Activated T-helper 2 cell treated with anti-CD3 and anti-CD28 coated beads, Interferon-gamma antibody, Interleukin-2, Interleukin-4, amounts not matched to agents 10 μg/mL and 5 μg/mL and 100 μg/mL, durations not matched to agents 14 hours and 24 hours and 36 hours (primary cell): ENCODE measurements at regions not wholly inside any gene's neighbourhood (a gene's known extent, or its start where the extent isn't known, plus 50 kb on each side); places are given as distances from the start of the nearest gene placed in this dataset.
"Not testable (repeated sequence)": the region's sequence is repeated elsewhere in the genome, so short reads cannot be mapped to it uniquely, and the experiment has no call there.

Experiments
- DNase-seq: peaks from one replicate; pipeline ENCODE4 v3.0.0; 2021; ENCODE audit warnings: low spot score
- H3K27ac Mint-ChIP-seq: one replicate; pipeline ENCODE4 v1.8.0; 2021; ENCODE audit warnings: mixed read lengths
- H3K27me3 Mint-ChIP-seq: one replicate; pipeline ENCODE4 v1.8.0; 2021; ENCODE audit warnings: low read depth, mixed read lengths
- H3K36me3 Mint-ChIP-seq: one replicate; pipeline ENCODE4 v1.8.0; 2021; ENCODE audit warnings: low read depth, mixed read lengths
- H3K4me1 Mint-ChIP-seq: one replicate; pipeline ENCODE4 v1.8.0; 2021; ENCODE audit warnings: low read depth, mixed read lengths
- H3K4me3 Mint-ChIP-seq: one replicate; pipeline ENCODE4 v1.8.0; 2021; ENCODE audit warnings: low read depth, mild to moderate bottlenecking, moderate library complexity, mixed read lengths
- H3K9me3 Mint-ChIP-seq: one replicate; pipeline ENCODE4 v1.8.0; 2021; ENCODE audit warnings: mixed read lengths
- intact Hi-C: fragments of 100-400 bp; cut with micrococcal nuclease; formaldehyde crosslinking; loops from one replicate; pipeline ENCODE4 v1.15.1; 2023

- Mint-ChIP-seq H3K4me1 (peaks cover 5% of the 10 kb centered on the region), H3K36me3 (peaks cover 6% of the 10 kb centered on the region), H3K27ac (no peak overlapping the region), H3K9me3 (peaks cover 16% of the 10 kb centered on the region), H3K27me3 (no peaks in the 10 kb centered on the region), H3K4me3 (no peak overlapping the region)
- DNase-seq, result no peak
- intact Hi-C loops, result no loop called here
These were observed 85.6 kb upstream of the CCND2 start for GRCh38 chr12:4187916-4188315.

GRCh38 chr12:4187315-4187714, 86.2 kb upstream of the CCND2 start:
- H3K27me3 Mint-ChIP-seq, intact Hi-C loops: not testable (repeated sequence)
- peaks cover 22% of the 10 kb centered on the region for H3K9me3 Mint-ChIP-seq

GRCh38 chr12:4178424-4179170, 95.0 kb upstream of the CCND2 start:
- peak overlapping the region; percentile 11 for H3K4me3 Mint-ChIP-seq
- peaks cover 22% of the 10 kb centered on the region for H3K9me3 Mint-ChIP-seq
- intact Hi-C loops, result loop anchor here (1.0 to 2.0 kb wide), 7 partner anchors 13 to 94 kb away; no protein-coding TSS in a partner anchor

More at GRCh38 chr12:4187315-4187714, 86.2 kb upstream of the CCND2 start:
- not testable (repeated sequence) for H3K27ac Mint-ChIP-seq, H3K4me1 Mint-ChIP-seq, H3K4me3 Mint-ChIP-seq, H3K36me3 Mint-ChIP-seq, DNase-seq

GRCh38 chr12:4177262-4177661, 96.3 kb upstream of the CCND2 start:
- Mint-ChIP-seq H3K27ac (peak overlapping the region; percentile 77), H3K36me3 (peaks cover 6% of the 10 kb centered on the region), H3K9me3 (peaks cover 11% of the 10 kb centered on the region), H3K27me3 (no peaks in the 10 kb centered on the region), H3K4me3 (no peak overlapping the region), H3K4me1 (peaks cover 35% of the 10 kb centered on the region)
- no peak for DNase-seq
- intact Hi-C loops, result no loop called here

More at GRCh38 chr12:4178424-4179170, 95.0 kb upstream of the CCND2 start:
- no peak for DNase-seq
- H3K27ac Mint-ChIP-seq, result peak overlapping the region; percentile 93
- no peaks in the 10 kb centered on the region for H3K27me3 Mint-ChIP-seq
- peaks cover 23% of the 10 kb centered on the region for H3K4me1 Mint-ChIP-seq
- peaks cover 7% of the 10 kb centered on the region for H3K36me3 Mint-ChIP-seq

- no peak overlapping the region for H3K27ac Mint-ChIP-seq
- peaks cover 6% of the 10 kb centered on the region for H3K36me3 Mint-ChIP-seq
These were observed 97.4 kb upstream of the CCND2 start for GRCh38 chr12:4176168-4176567.

GRCh38 chr12:4174417-4174816, 99.1 kb upstream of the CCND2 start:
- Mint-ChIP-seq H3K27me3 (no peaks in the 10 kb centered on the region), H3K4me1 (peaks cover 51% of the 10 kb centered on the region), H3K36me3 (peaks cover 6% of the 10 kb centered on the region), H3K9me3 (peaks cover 6% of the 10 kb centered on the region), H3K4me3 (no peak overlapping the region), H3K27ac (peak overlapping the region; percentile 19)
- DNase-seq, result no peak
- intact Hi-C loops, result no loop called here

More at GRCh38 chr12:4176168-4176567, 97.4 kb upstream of the CCND2 start:
- no peaks in the 10 kb centered on the region for H3K27me3 Mint-ChIP-seq
- H3K9me3 Mint-ChIP-seq, result peaks cover 7% of the 10 kb centered on the region
- DNase-seq, result no peak
- H3K4me1 Mint-ChIP-seq, result peaks cover 36% of the 10 kb centered on the region
- intact Hi-C loops, result no loop called here
- no peak overlapping the region for H3K4me3 Mint-ChIP-seq

- no peaks in the 10 kb centered on the region for H3K27me3 Mint-ChIP-seq
- H3K4me3 Mint-ChIP-seq, result no peak overlapping the region
- H3K4me1 Mint-ChIP-seq, result peaks cover 48% of the 10 kb centered on the region
- peak overlapping the region; percentile 35 for H3K27ac Mint-ChIP-seq
- H3K9me3 Mint-ChIP-seq, result no peaks in the 10 kb centered on the region
- no peaks in the 10 kb centered on the region for H3K36me3 Mint-ChIP-seq
- intact Hi-C loops, result no loop called here
- DNase-seq, result no peak
These were observed 100.6 kb upstream of the CCND2 start for GRCh38 chr12:4172999-4173398.

- H3K36me3 Mint-ChIP-seq, result no peaks in the 10 kb centered on the region
- no peaks in the 10 kb centered on the region for H3K9me3 Mint-ChIP-seq
- no peak overlapping the region for H3K4me3 Mint-ChIP-seq
- no peak for DNase-seq
- peaks cover 49% of the 10 kb centered on the region for H3K4me1 Mint-ChIP-seq
- intact Hi-C loops, result no loop called here
- no peaks in the 10 kb centered on the region for H3K27me3 Mint-ChIP-seq
- H3K27ac Mint-ChIP-seq, result no peak overlapping the region
These were observed 101.8 kb upstream of the CCND2 start for GRCh38 chr12:4171742-4172141.

- no peaks in the 10 kb centered on the region for H3K36me3 Mint-ChIP-seq
- peak overlapping the region; percentile 66 for H3K27ac Mint-ChIP-seq
- peaks cover 59% of the 10 kb centered on the region for H3K4me1 Mint-ChIP-seq
- H3K4me3 Mint-ChIP-seq, result no peak overlapping the region
- H3K9me3 Mint-ChIP-seq, result no peaks in the 10 kb centered on the region
- H3K27me3 Mint-ChIP-seq, result no peaks in the 10 kb centered on the region
- intact Hi-C loops, result loop anchor here (1.0 kb wide), 1 partner anchor 10 kb away; no protein-coding TSS in a partner anchor
- DNase-seq, result no peak
These were observed 103.6 kb upstream of the CCND2 start for GRCh38 chr12:4169959-4170358.

GRCh38 chr12:4169531-4169930, 104.0 kb upstream of the CCND2 start:
- no peaks in the 10 kb centered on the region for H3K9me3 Mint-ChIP-seq
- H3K27me3 Mint-ChIP-seq, result no peaks in the 10 kb centered on the region
- no peak overlapping the region for H3K4me3 Mint-ChIP-seq
- no peak for DNase-seq
- peak overlapping the region; percentile 66 for H3K27ac Mint-ChIP-seq
- intact Hi-C loops, result no loop called here
- peaks cover 62% of the 10 kb centered on the region for H3K4me1 Mint-ChIP-seq
- no peaks in the 10 kb centered on the region for H3K36me3 Mint-ChIP-seq

- peaks cover 64% of the 10 kb centered on the region for H3K4me1 Mint-ChIP-seq
- DNase-seq, result no peak
- H3K4me3 Mint-ChIP-seq, result no peak overlapping the region
- H3K27ac Mint-ChIP-seq, result no peak overlapping the region
- H3K9me3 Mint-ChIP-seq, result no peaks in the 10 kb centered on the region
- H3K27me3 Mint-ChIP-seq, result no peaks in the 10 kb centered on the region
- intact Hi-C loops, result no loop called here
- no peaks in the 10 kb centered on the region for H3K36me3 Mint-ChIP-seq
These were observed 105.5 kb upstream of the CCND2 start for GRCh38 chr12:4168036-4168435.

GRCh38 chr12:4164559-4165558, 108.7 kb upstream of the CCND2 start:
- peak overlapping the region; percentile 84 for H3K4me3 Mint-ChIP-seq
- peaks cover 8% of the 10 kb centered on the region for H3K9me3 Mint-ChIP-seq
- H3K27ac Mint-ChIP-seq, result peak overlapping the region; percentile 95
- peaks cover 6% of the 10 kb centered on the region for H3K36me3 Mint-ChIP-seq
- peaks cover 68% of the 10 kb centered on the region for H3K4me1 Mint-ChIP-seq
- H3K27me3 Mint-ChIP-seq, result no peaks in the 10 kb centered on the region
- intact Hi-C loops, result loop anchor here (1.0 kb wide), 1 partner anchor 13 kb away; no protein-coding TSS in a partner anchor
- peak; percentile 64 for DNase-seq
